Activated CD4-positive, alpha-beta T cell treated with anti-CD3 and anti-CD28 coated beads, Interleukin-10, Interleukin-2, amounts not matched to agents 100 ng/mL and 50 ng/mL, durations not matched to agents 16 hours and 8 hours (primary cell): ENCODE measurements at regions not wholly inside any gene's neighbourhood (a gene's known extent, or its start where the extent isn't known, plus 50 kb on each side); places are given as distances from the start of the nearest gene placed in this dataset.

Experiments
- DNase-seq: peaks from one replicate; pipeline ENCODE4 v3.0.0-alpha.2; 2020

GRCh38 chr9:99601571-99602111 is 220.0 kb upstream of the NR4A3 start:
- no peak for DNase-seq

- DNase-seq = no peak
These were observed 218.8 kb upstream of the NR4A3 start for GRCh38 chr9:99602854-99603253.

- no peak for DNase-seq
These were observed 216.5 kb upstream of the NR4A3 start for GRCh38 chr9:99605016-99605743.

- DNase-seq = no peak
These were observed 215.4 kb upstream of the NR4A3 start for GRCh38 chr9:99606296-99606695.

- DNase-seq = no peak
These were observed 214.7 kb upstream of the NR4A3 start for GRCh38 chr9:99606957-99607356.

- no peak for DNase-seq
These were observed 213.7 kb upstream of the NR4A3 start for GRCh38 chr9:99607842-99608448.

- no peak for DNase-seq
These were observed 207.3 kb upstream of the NR4A3 start for GRCh38 chr9:99614341-99614740.

GRCh38 chr9:99621040-99621439 is 200.6 kb upstream of the NR4A3 start:
- DNase-seq = no peak

- no peak for DNase-seq
These were observed 199.0 kb upstream of the NR4A3 start for GRCh38 chr9:99622679-99623078.

GRCh38 chr9:99623780-99624364 is 197.8 kb upstream of the NR4A3 start:
- DNase-seq = no peak

- no peak for DNase-seq
These were observed 197.0 kb upstream of the NR4A3 start for GRCh38 chr9:99624499-99625233.

GRCh38 chr9:99626426-99626825 is 195.3 kb upstream of the NR4A3 start:
- DNase-seq = no peak

- no peak for DNase-seq
These were observed 193.4 kb upstream of the NR4A3 start for GRCh38 chr9:99628285-99628684.

GRCh38 chr9:99628849-99629620 is 192.7 kb upstream of the NR4A3 start:
- no peak for DNase-seq

- no peak for DNase-seq
These were observed 189.2 kb upstream of the NR4A3 start for GRCh38 chr9:99632349-99633038.

GRCh38 chr9:99633265-99633664 is 188.4 kb upstream of the NR4A3 start:
- DNase-seq = no peak

GRCh38 chr9:99634186-99634585 is 187.5 kb upstream of the NR4A3 start:
- no peak for DNase-seq

- DNase-seq = no peak
These were observed 186.7 kb upstream of the NR4A3 start for GRCh38 chr9:99635032-99635431.

GRCh38 chr9:99637641-99638040 is 184.0 kb upstream of the NR4A3 start:
- DNase-seq = no peak

- DNase-seq = no peak
These were observed 182.7 kb upstream of the NR4A3 start for GRCh38 chr9:99638971-99639370.

- DNase-seq = no peak
These were observed 174.1 kb upstream of the NR4A3 start for GRCh38 chr9:99647604-99648003.
